ENCODE measurements at regions not wholly inside any gene's neighbourhood (a gene's known extent, or its start where the extent isn't known, plus 50 kb on each side); places are given as distances from the start of the nearest gene placed in this dataset.

GRCh38 chr20:60658681-60659080 lies 593.4 kb upstream of the CDH4 start:
- Mint-ChIP-seq H3K9me3 (peaks cover 0 to 6% (median 5%) of the 10 kb centered on the region in 5 donors), H3K4me3 (no peak overlapping the region), H3K27ac (no peak overlapping the region), H3K36me3 (no peaks in the 10 kb centered on the region), H3K27me3 (peaks cover 0 to 7% of the 10 kb centered on the region in 2 donors), H3K4me1 (no peaks in the 10 kb centered on the region)
- Histone ChIP-seq H3K4me3 (ENCODE audit: low read length) (no peak overlapping the region), H3K9me3 (ENCODE audit: low read length) (no peaks in the 10 kb centered on the region), H3K36me3 (ENCODE audit: insufficient read depth, low read length) (no peaks in the 10 kb centered on the region), H3K27me3 (ENCODE audit: insufficient read depth, low read length, poor library complexity, severe bottlenecking) (no peaks in the 10 kb centered on the region), H3K27ac (ENCODE audit: low read depth, low read length) (no peak overlapping the region), H3K4me1 (ENCODE audit: insufficient read depth, low read length) (no peaks in the 10 kb centered on the region)
- ChIA-PET CTCF (no interaction called here), POLR2A (no interaction called here)
- DNase-seq, result no peak

- H3K9me3 Mint-ChIP-seq, result peaks cover 0 to 6% (median 5%) of the 10 kb centered on the region in 5 donors
- Histone ChIP-seq H3K27ac (ENCODE audit: low read depth, low read length) (no peak overlapping the region), H3K27me3 (ENCODE audit: insufficient read depth, low read length, poor library complexity, severe bottlenecking) (no peaks in the 10 kb centered on the region), H3K9me3 (ENCODE audit: low read length) (no peaks in the 10 kb centered on the region), H3K4me3 (ENCODE audit: low read length) (no peak overlapping the region), H3K4me1 (ENCODE audit: insufficient read depth, low read length) (no peaks in the 10 kb centered on the region), H3K36me3 (ENCODE audit: insufficient read depth, low read length) (no peaks in the 10 kb centered on the region)
- no peak for DNase-seq
- no peaks in the 10 kb centered on the region for H3K4me1 Mint-ChIP-seq
- ChIA-PET CTCF (no interaction called here), POLR2A (no interaction called here)
- H3K4me3 Mint-ChIP-seq, result no peak overlapping the region
- peaks cover 0 to 7% of the 10 kb centered on the region in 2 donors for H3K27me3 Mint-ChIP-seq
- H3K36me3 Mint-ChIP-seq, result no peaks in the 10 kb centered on the region
- H3K27ac Mint-ChIP-seq, result no peak overlapping the region
Observed at GRCh38 chr20:60659240-60659639, 592.8 kb upstream of the CDH4 start.

GRCh38 chr20:60662307-60662706 lies 589.8 kb upstream of the CDH4 start:
- Mint-ChIP-seq H3K4me1 (no peaks in the 10 kb centered on the region), H3K27ac (no peak overlapping the region), H3K4me3 (no peak overlapping the region), H3K27me3 (peaks cover 0 to 7% of the 10 kb centered on the region in 2 donors), H3K9me3 (peaks cover 0 to 6% (median 0%) of the 10 kb centered on the region in 5 donors), H3K36me3 (no peaks in the 10 kb centered on the region)
- no peaks in the 10 kb centered on the region for H3K27me3 ChIP-seq (ENCODE audit: insufficient read depth, low read length, poor library complexity, severe bottlenecking)
- H3K4me1 ChIP-seq (ENCODE audit: insufficient read depth, low read length), result no peaks in the 10 kb centered on the region
- no peaks in the 10 kb centered on the region for H3K36me3 ChIP-seq (ENCODE audit: insufficient read depth, low read length)
- DNase-seq, result no peak
- no peak overlapping the region for H3K27ac ChIP-seq (ENCODE audit: low read depth, low read length)
- CTCF ChIA-PET, result no interaction called here
- no peak overlapping the region for H3K4me3 ChIP-seq (ENCODE audit: low read length)
- no peaks in the 10 kb centered on the region for H3K9me3 ChIP-seq (ENCODE audit: low read length)
- POLR2A ChIA-PET, result no interaction called here

GRCh38 chr20:60664106-60664505 lies 588.0 kb upstream of the CDH4 start:
- Mint-ChIP-seq H3K36me3 (no peaks in the 10 kb centered on the region), H3K27me3 (peaks cover 0 to 4% of the 10 kb centered on the region in 2 donors), H3K4me3 (no peak overlapping the region), H3K9me3 (peaks cover 0 to 6% (median 0%) of the 10 kb centered on the region in 5 donors), H3K27ac (no peak overlapping the region), H3K4me1 (no peaks in the 10 kb centered on the region)
- H3K4me3 ChIP-seq (ENCODE audit: low read length), result no peak overlapping the region
- H3K9me3 ChIP-seq (ENCODE audit: low read length), result no peaks in the 10 kb centered on the region
- no peaks in the 10 kb centered on the region for H3K4me1 ChIP-seq (ENCODE audit: insufficient read depth, low read length)
- POLR2A ChIA-PET, result no interaction called here
- no peaks in the 10 kb centered on the region for H3K27me3 ChIP-seq (ENCODE audit: insufficient read depth, low read length, poor library complexity, severe bottlenecking)
- no peak overlapping the region for H3K27ac ChIP-seq (ENCODE audit: low read depth, low read length)
- CTCF ChIA-PET, result no interaction called here
- H3K36me3 ChIP-seq (ENCODE audit: insufficient read depth, low read length), result no peaks in the 10 kb centered on the region
- no peak for DNase-seq

- no peaks in the 10 kb centered on the region for H3K36me3 ChIP-seq (ENCODE audit: insufficient read depth, low read length)
- no peaks in the 10 kb centered on the region for H3K9me3 ChIP-seq (ENCODE audit: low read length)
- no peak overlapping the region for H3K27ac Mint-ChIP-seq
- POLR2A ChIA-PET, result no interaction called here
- H3K4me1 Mint-ChIP-seq, result no peaks in the 10 kb centered on the region
- H3K36me3 Mint-ChIP-seq, result no peaks in the 10 kb centered on the region
- H3K27ac ChIP-seq (ENCODE audit: low read depth, low read length), result no peak overlapping the region
- peaks cover 0 to 2% of the 10 kb centered on the region in 2 donors for H3K27me3 Mint-ChIP-seq
- no peaks in the 10 kb centered on the region for H3K27me3 ChIP-seq (ENCODE audit: insufficient read depth, low read length, poor library complexity, severe bottlenecking)
- no peak overlapping the region for H3K4me3 ChIP-seq (ENCODE audit: low read length)
- H3K4me1 ChIP-seq (ENCODE audit: insufficient read depth, low read length), result no peaks in the 10 kb centered on the region
- H3K4me3 Mint-ChIP-seq, result no peak overlapping the region
- DNase-seq, result no peak
- H3K9me3 Mint-ChIP-seq, result no peaks in the 10 kb centered on the region
- CTCF ChIA-PET, result no interaction called here
Observed at GRCh38 chr20:60667641-60668040, 584.4 kb upstream of the CDH4 start.

GRCh38 chr20:60669211-60669610 lies 582.9 kb upstream of the CDH4 start:
- Histone ChIP-seq H3K9me3 (ENCODE audit: low read length) (no peaks in the 10 kb centered on the region), H3K27ac (ENCODE audit: low read depth, low read length) (no peak overlapping the region), H3K27me3 (ENCODE audit: insufficient read depth, low read length, poor library complexity, severe bottlenecking) (no peaks in the 10 kb centered on the region), H3K4me3 (ENCODE audit: low read length) (no peak overlapping the region), H3K4me1 (ENCODE audit: insufficient read depth, low read length) (no peaks in the 10 kb centered on the region), H3K36me3 (ENCODE audit: insufficient read depth, low read length) (no peaks in the 10 kb centered on the region)
- H3K9me3 Mint-ChIP-seq, result no peaks in the 10 kb centered on the region
- no peaks in the 10 kb centered on the region for H3K36me3 Mint-ChIP-seq
- no peak overlapping the region for H3K27ac Mint-ChIP-seq
- DNase-seq, result no peak
- no peak overlapping the region for H3K4me3 Mint-ChIP-seq
- peaks cover 0 to 4% of the 10 kb centered on the region in 2 donors for H3K27me3 Mint-ChIP-seq
- no peaks in the 10 kb centered on the region for H3K4me1 Mint-ChIP-seq
- CTCF ChIA-PET, result no interaction called here
- POLR2A ChIA-PET, result no interaction called here

- Histone ChIP-seq H3K27ac (ENCODE audit: low read depth, low read length) (no peak overlapping the region), H3K9me3 (ENCODE audit: low read length) (no peaks in the 10 kb centered on the region), H3K4me3 (ENCODE audit: low read length) (no peak overlapping the region), H3K4me1 (ENCODE audit: insufficient read depth, low read length) (no peaks in the 10 kb centered on the region), H3K36me3 (ENCODE audit: insufficient read depth, low read length) (no peaks in the 10 kb centered on the region), H3K27me3 (ENCODE audit: insufficient read depth, low read length, poor library complexity, severe bottlenecking) (no peaks in the 10 kb centered on the region)
- POLR2A ChIA-PET, result no interaction called here
- H3K27ac Mint-ChIP-seq, result no peak overlapping the region
- H3K36me3 Mint-ChIP-seq, result no peaks in the 10 kb centered on the region
- no peak overlapping the region for H3K4me3 Mint-ChIP-seq
- H3K9me3 Mint-ChIP-seq, result no peaks in the 10 kb centered on the region
- no peak for DNase-seq
- H3K4me1 Mint-ChIP-seq, result no peaks in the 10 kb centered on the region
- CTCF ChIA-PET, result no interaction called here
- H3K27me3 Mint-ChIP-seq, result peaks cover 0 to 3% of the 10 kb centered on the region in 2 donors
Observed at GRCh38 chr20:60676011-60676410, 576.0 kb upstream of the CDH4 start.

- H3K4me1 ChIP-seq (ENCODE audit: insufficient read depth, low read length), result no peaks in the 10 kb centered on the region
- H3K4me3 Mint-ChIP-seq, result no peak overlapping the region
- no peak for DNase-seq
- H3K27ac ChIP-seq (ENCODE audit: low read depth, low read length), result no peak overlapping the region
- no peaks in the 10 kb centered on the region for H3K4me1 Mint-ChIP-seq
- H3K36me3 Mint-ChIP-seq, result no peaks in the 10 kb centered on the region
- ChIA-PET CTCF (no interaction called here), POLR2A (no interaction called here)
- H3K27me3 ChIP-seq (ENCODE audit: insufficient read depth, low read length, poor library complexity, severe bottlenecking), result no peaks in the 10 kb centered on the region
- H3K9me3 ChIP-seq (ENCODE audit: low read length), result no peaks in the 10 kb centered on the region
- H3K27me3 Mint-ChIP-seq, result peaks cover 0 to 5% of the 10 kb centered on the region in 2 donors
- H3K36me3 ChIP-seq (ENCODE audit: insufficient read depth, low read length), result no peaks in the 10 kb centered on the region
- H3K9me3 Mint-ChIP-seq, result peaks cover 0 to under 1% (median 0%) of the 10 kb centered on the region in 5 donors
- H3K27ac Mint-ChIP-seq, result no peak overlapping the region
- no peak overlapping the region for H3K4me3 ChIP-seq (ENCODE audit: low read length)
Observed at GRCh38 chr20:60677819-60678218, 574.2 kb upstream of the CDH4 start.

GRCh38 chr20:60680554-60680953 lies 571.5 kb upstream of the CDH4 start:
- no peak overlapping the region for H3K27ac ChIP-seq (ENCODE audit: low read depth, low read length)
- no peaks in the 10 kb centered on the region for H3K36me3 ChIP-seq (ENCODE audit: insufficient read depth, low read length)
- no peak for DNase-seq
- ChIA-PET CTCF (no interaction called here), POLR2A (no interaction called here)
- Mint-ChIP-seq H3K4me1 (no peaks in the 10 kb centered on the region), H3K27ac (no peak overlapping the region), H3K27me3 (peaks cover 0 to 3% of the 10 kb centered on the region in 2 donors), H3K36me3 (no peaks in the 10 kb centered on the region), H3K9me3 (peaks cover 0 to 5% (median 2%) of the 10 kb centered on the region in 5 donors), H3K4me3 (no peak overlapping the region)
- H3K27me3 ChIP-seq (ENCODE audit: insufficient read depth, low read length, poor library complexity, severe bottlenecking), result no peaks in the 10 kb centered on the region
- H3K4me1 ChIP-seq (ENCODE audit: insufficient read depth, low read length), result no peaks in the 10 kb centered on the region
- H3K9me3 ChIP-seq (ENCODE audit: low read length), result no peaks in the 10 kb centered on the region
- H3K4me3 ChIP-seq (ENCODE audit: low read length), result no peak overlapping the region
